HEK293T (cell line): ENCODE measurements at regions not wholly inside any gene's neighbourhood (a gene's known extent, or its start where the extent isn't known, plus 50 kb on each side); places are given as distances from the start of the nearest gene placed in this dataset.

Source experiments
- CTCF ChIA-PET: fragments of 350-600 bp; formaldehyde crosslinking; extraction: SDS; loops from one replicate; lab custom pipeline; 2021; ENCODE audit warnings: antibody characterized with exemption, inconsistent platforms; lab: Yijun Ruan, JAX
- POLR2A ChIA-PET: fragments of 350-600 bp; formaldehyde crosslinking; extraction: SDS; loops from one replicate; lab custom pipeline; 2020; ENCODE audit warnings: antibody characterized with exemption, inconsistent platforms; lab: Yijun Ruan, JAX
- DNase-seq: peaks from one replicate; pipeline ENCODE4 v3.0.0; 2012; ENCODE audit warnings: mixed read lengths; ENCODE audit errors: extremely low spot score
- ARNT ChIP-seq: fragments of 450-650 bp; IDR thresholded peaks from 2 replicates; pipeline ENCODE4 v1.6.1; 2017; ENCODE audit warnings: mild to moderate bottlenecking
- BHLHE40 ChIP-seq: fragments of 450-650 bp; IDR thresholded peaks from 2 replicates; pipeline ENCODE4 v1.6.1; 2016; ENCODE audit warnings: mild to moderate bottlenecking, moderate library complexity, borderline replicate concordance
- CTBP1 ChIP-seq: fragments of 450-650 bp; IDR thresholded peaks from 2 replicates; pipeline ENCODE4 v1.6.1; 2016; ENCODE audit warnings: borderline replicate concordance
- ELF4 ChIP-seq: fragments of 450-650 bp; IDR thresholded peaks from 2 replicates; pipeline ENCODE4 v1.6.1; 2017; ENCODE audit warnings: antibody characterized with exemption
- FOXA1 ChIP-seq: fragments of 450-650 bp; IDR thresholded peaks from 2 replicates; pipeline ENCODE4 v1.6.1; 2016; ENCODE audit warnings: mild to moderate bottlenecking
- FOXK2 ChIP-seq: fragments of 450-650 bp; IDR thresholded peaks from 2 replicates; pipeline ENCODE4 v1.6.1; 2016; ENCODE audit warnings: mild to moderate bottlenecking
- FOXM1 ChIP-seq: fragments of 450-650 bp; IDR thresholded peaks from 2 replicates; pipeline ENCODE4 v1.6.1; 2017; ENCODE audit warnings: mild to moderate bottlenecking, borderline replicate concordance
- HDGF ChIP-seq: fragments of 450-650 bp; IDR thresholded peaks from 2 replicates; pipeline ENCODE4 v1.6.1; 2017; ENCODE audit warnings: antibody characterized with exemption, borderline replicate concordance
- L3MBTL2 ChIP-seq: fragments of 450-650 bp; conservative IDR thresholded peaks from 2 replicates; pipeline ENCODE4 v1.6.1; 2016; ENCODE audit warnings: mild to moderate bottlenecking
- LEF1 ChIP-seq: fragments of 450-650 bp; IDR thresholded peaks from 2 replicates; pipeline ENCODE4 v1.6.1; 2017; ENCODE audit warnings: mild to moderate bottlenecking, borderline replicate concordance
- NFRKB ChIP-seq: fragments of 450-650 bp; IDR thresholded peaks from 2 replicates; pipeline ENCODE4 v1.6.1; 2016; ENCODE audit warnings: mild to moderate bottlenecking, moderate library complexity
- PKNOX1 ChIP-seq: fragments of 450-650 bp; IDR thresholded peaks from 2 replicates; pipeline ENCODE4 v1.6.1; 2016
- SP1 ChIP-seq: fragments of 450-650 bp; IDR thresholded peaks from 2 replicates; pipeline ENCODE4 v1.6.1; 2017
- SUZ12 ChIP-seq: fragments of 450-650 bp; IDR thresholded peaks from 2 replicates; pipeline ENCODE4 v1.6.1; 2016; ENCODE audit warnings: mild to moderate bottlenecking
- TARDBP ChIP-seq: fragments of 450-650 bp; IDR thresholded peaks from 2 replicates; pipeline ENCODE4 v1.6.1; 2016
- ZNF384 ChIP-seq: fragments of 450-650 bp; IDR thresholded peaks from 2 replicates; pipeline ENCODE4 v1.6.1; 2016

DNA sequence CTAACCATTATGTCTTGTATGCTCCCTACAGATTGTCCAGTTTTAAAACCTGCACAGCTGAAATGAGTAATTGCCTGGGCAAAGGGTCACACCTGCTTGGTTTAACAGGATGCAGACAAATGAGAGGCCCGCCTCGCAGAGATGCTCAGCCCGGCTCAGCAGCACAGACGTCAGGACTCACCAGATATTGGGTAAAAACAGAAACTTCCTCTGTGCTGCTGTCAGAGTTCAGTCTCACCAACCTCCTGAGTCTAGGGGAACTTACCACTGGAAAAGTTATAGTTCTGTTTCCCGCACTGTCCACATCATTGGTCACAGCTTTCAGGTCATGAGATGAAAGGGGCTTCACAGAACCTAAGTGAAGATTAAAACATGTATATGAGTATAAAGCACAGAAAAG lies 152.5 kb downstream of the ESM1 start:
- POLR2A ChIA-PET: no interaction called here
- TF ChIP-seq SP1 (no peak), CTBP1 (no peak), ZNF384 (no peak), FOXM1 (no peak), ELF4 (no peak)
- no peak for DNase-seq
- CTCF ChIA-PET: no interaction called here

DNA sequence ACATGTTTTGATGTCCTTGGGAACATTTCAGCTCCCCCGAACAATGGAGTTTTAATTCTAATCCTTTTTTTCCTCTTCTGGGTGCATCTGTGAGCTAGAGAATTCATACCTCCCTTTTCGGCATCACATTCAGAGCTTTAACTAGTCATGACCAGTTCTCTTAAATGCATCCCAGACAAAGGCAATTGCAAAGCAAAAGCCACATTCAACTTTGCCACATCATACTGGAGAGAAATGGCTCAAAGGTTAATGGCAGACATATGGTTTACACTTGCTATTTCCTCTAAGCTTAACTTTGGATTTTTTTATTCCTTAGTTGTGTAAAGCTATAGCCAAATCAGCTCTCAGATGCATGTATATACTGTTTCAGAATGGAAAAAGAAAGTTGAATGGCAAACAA lies 153.3 kb downstream of the ESM1 start:
- ChIA-PET POLR2A (no interaction called here), CTCF (no interaction called here)
- no peak for DNase-seq
- no peak for TF ChIP-seq SP1

- no peak for DNase-seq
- no peak for TF ChIP-seq SUZ12
- no peak for TF ChIP-seq LEF1
- TF ChIP-seq FOXA1: no peak
- no peak for TF ChIP-seq FOXK2
- no peak for TF ChIP-seq TARDBP
- no peak for TF ChIP-seq HDGF
- no peak for TF ChIP-seq FOXM1
- no peak for TF ChIP-seq ELF4
- no peak for TF ChIP-seq CTBP1
- TF ChIP-seq PKNOX1: no peak
- no peak for TF ChIP-seq ZNF384
- TF ChIP-seq ARNT: no peak
- TF ChIP-seq SP1: no peak
- TF ChIP-seq NFRKB: no peak
- ChIA-PET POLR2A (no interaction called here), CTCF (no interaction called here)
Observed at GRCh38 chr5:54831233-54831632, 154.2 kb downstream of the ESM1 start.

DNA sequence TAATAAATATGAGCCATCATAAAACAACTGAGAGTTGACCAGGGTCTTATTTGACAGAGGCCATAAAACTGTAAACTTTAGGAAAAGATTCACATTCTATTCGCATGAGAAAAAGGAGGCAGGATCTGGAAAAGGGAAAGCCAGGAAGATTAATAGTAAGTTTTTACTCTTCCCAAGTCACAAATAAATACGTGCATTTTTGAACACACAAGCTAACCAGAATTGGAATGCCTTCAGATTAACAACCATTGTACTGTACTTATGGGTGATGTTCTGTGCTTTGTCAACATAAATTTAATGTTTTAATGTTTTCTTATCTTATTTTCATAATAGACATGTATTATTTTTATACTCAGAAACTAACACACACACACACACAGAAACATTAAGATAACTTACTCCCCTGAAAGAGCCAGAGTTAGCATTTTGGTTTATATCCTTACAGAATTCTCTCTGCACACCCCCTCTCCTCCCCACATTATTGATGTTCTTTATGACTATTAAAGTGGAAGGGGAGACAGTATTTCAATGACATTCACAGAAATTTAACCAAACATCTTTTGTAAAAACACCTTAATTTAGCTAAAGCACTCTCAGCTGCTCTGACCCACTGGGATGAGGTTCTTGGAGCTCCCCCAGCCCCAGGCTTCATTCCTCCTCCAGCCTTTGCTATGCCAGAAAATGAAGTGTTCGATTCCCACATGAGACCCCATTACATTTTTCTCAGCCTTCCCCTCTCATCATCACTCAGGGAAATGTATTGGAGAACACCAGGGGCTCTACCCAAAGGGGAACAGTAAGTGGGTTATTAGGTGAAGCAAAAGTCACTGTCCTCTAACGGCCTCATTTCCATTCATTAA lies 155.5 kb downstream of the ESM1 start:
- POLR2A ChIA-PET: no interaction called here
- DNase-seq: no peak
- CTCF ChIA-PET: no interaction called here
- TF ChIP-seq FOXM1 (no peak), L3MBTL2 (no peak), CTBP1 (no peak), FOXK2 (no peak), ELF4 (no peak), TARDBP (no peak), BHLHE40 (no peak), ZNF384 (no peak), PKNOX1 (no peak), SP1 (no peak), HDGF (no peak), FOXA1 (no peak), LEF1 (no peak), NFRKB (no peak)

DNA sequence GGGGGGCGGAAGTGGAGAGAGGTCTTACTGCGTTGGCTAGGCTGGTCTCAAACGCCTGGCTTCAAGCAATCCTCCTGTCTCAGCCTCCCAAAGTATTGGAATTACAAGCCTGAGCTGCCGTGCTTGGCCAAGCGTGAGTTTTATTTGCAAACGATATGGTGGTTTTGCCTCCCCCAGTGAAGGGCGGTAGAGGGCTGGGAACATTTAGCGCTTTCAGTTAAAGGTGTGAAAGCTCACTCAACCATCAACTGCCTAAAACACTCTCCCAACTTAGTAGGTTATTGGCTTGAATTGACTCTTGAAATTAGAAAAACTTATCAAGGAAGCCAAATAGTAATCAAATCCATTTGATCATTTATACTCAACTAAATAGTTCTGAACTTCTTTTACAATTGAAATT lies 156.3 kb downstream of the ESM1 start:
- CTCF ChIA-PET: no interaction called here
- TF ChIP-seq ARNT (no peak), FOXA1 (no peak), FOXM1 (no peak), ZNF384 (no peak)
- DNase-seq: no peak
- POLR2A ChIA-PET: no interaction called here

GRCh38 chr5:54828151-54828550 lies 157.2 kb downstream of the ESM1 start:
- TF ChIP-seq SP1: no peak
- ChIA-PET POLR2A (no interaction called here), CTCF (no interaction called here)
- DNase-seq: no peak

- CTCF ChIA-PET: no interaction called here
Observed at GRCh38 chr5:54825005-54825404, 160.4 kb downstream of the ESM1 start.

More at GRCh38 chr5:54825005-54825404, 160.4 kb downstream of the ESM1 start:
- no peak for TF ChIP-seq FOXM1
- TF ChIP-seq ARNT: no peak
- TF ChIP-seq ELF4: no peak
- no peak for TF ChIP-seq SUZ12
- TF ChIP-seq FOXA1: no peak
- no peak for TF ChIP-seq CTBP1
- TF ChIP-seq FOXK2: no peak
- no peak for TF ChIP-seq SP1
- no peak for TF ChIP-seq NFRKB
- no peak for TF ChIP-seq ZNF384
- DNase-seq: no peak
- POLR2A ChIA-PET: no interaction called here
